Right lobe of liver (tissue), 6 donors: ENCODE measurements at regions not wholly inside any gene's neighbourhood (a gene's known extent, or its start where the extent isn't known, plus 50 kb on each side); places are given as distances from the start of the nearest gene placed in this dataset.

ENCODE experiments used
- ATAC-seq, 4 donors: fragments of 200-7000 bp; cut with Tn5 transposase; one replicate each; pipeline ENCODE4 v1.9.1; 2020; ENCODE audit warnings: mild to moderate bottlenecking in 4 of 4, moderate library complexity in 4 of 4
- DNase-seq, 3 donors: peaks; one replicate each; pipeline ENCODE4 v3.0.0-alpha.2; 2020
- H3K27ac ChIP-seq, 3 donors: fragments of 200-600 bp; one replicate each; pipeline ENCODE4 v1.8.0; 2022
- H3K27me3 ChIP-seq, 2 donors: fragments of 200-600 bp; one replicate each; pipeline ENCODE4 v1.8.0; 2022
- H3K36me3 ChIP-seq, 4 donors: fragments of 200-600 bp; sonication (generic) in 1 of 4; one replicate each; pipeline versions ENCODE4 v1.5.1 to v1.8.0; 2017 to 2022; ENCODE audit warnings: control low read depth in 1 of 4
- H3K4me1 ChIP-seq, 4 donors: fragments of 200-600 bp; sonication (generic) in 1 of 4; one replicate each; pipeline versions ENCODE4 v1.5.1 to v1.8.0; 2017 to 2022; ENCODE audit warnings: control low read depth in 1 of 4
- H3K4me3 ChIP-seq, 3 donors: fragments of 200-600 bp; one replicate each; pipeline ENCODE4 v1.8.0; 2022
- H3K9me3 ChIP-seq, 4 donors: fragments of 200-600 bp; sonication (generic) in 1 of 4; one replicate each; pipeline versions ENCODE4 v1.5.1 to v1.8.0; 2017 to 2022; ENCODE audit warnings: control low read depth in 1 of 4
- CTCF ChIP-seq, 4 donors: fragments of 200-600 bp in 3 of 4; fragments of 450-650 bp in 1 of 4; IDR thresholded peaks; one replicate each; pipeline versions ENCODE4 v1.5.1 to v1.8.0; 2016 to 2022; ENCODE audit warnings: antibody characterized with exemption in 4 of 4, mild to moderate bottlenecking in 2 of 4
- POLR2A ChIP-seq: fragments of 450-650 bp; IDR thresholded peaks from one replicate; pipeline ENCODE4 v1.6.1; 2017; ENCODE audit warnings: antibody characterized with exemption, mild to moderate bottlenecking
- WGBS: methylation state at CpG from one replicate; pipeline ENCODE4 v1.1.6; 2018; ENCODE audit warnings: low coverage, low lambda C conversion rate; ENCODE audit not compliant: insufficient coverage; ENCODE audit errors: missing lambda C conversion rate; 5-methylcytosine and 5-hydroxymethylcytosine counted together
- intact Hi-C, 2 donors: fragments of 100-400 bp; cut with DNase I; formaldehyde crosslinking; loops; one replicate each; pipeline versions ENCODE4 v1.11.2 to v1.14.1; 2022
- donor health status: DM: no; HTN: yes; CAD: no.
- donor health status: DM: no; HTN: no; CAD: no.
- donor health status: DM: no; HTN: no; CAD: no.
- donor health status: DM: no; HTN: yes; CAD: no.
- donor health status: DM: no; HTN: yes; CAD: no.

GRCh38 chr5:82850393-82850792 lies 226.8 kb downstream of the TMEM167A start:
- TF ChIP-seq POLR2A: no peak
- Histone ChIP-seq H3K27me3 (no peaks in the 10 kb centered on the region), H3K9me3 (no peaks in the 10 kb centered on the region), H3K27ac (no peak overlapping the region), H3K36me3 (no peaks in the 10 kb centered on the region), H3K4me1 (no peaks in the 10 kb centered on the region), H3K4me3 (no peak overlapping the region)
- no peak for ATAC-seq
- 83% methylated on average over 2 of the region's 2 CpGs for WGBS
- DNase-seq: no peak
- intact Hi-C loops: no loop called here

- no peak overlapping the region for H3K4me3 ChIP-seq
- TF ChIP-seq CTCF (IDR thresholded peaks at IDR 0.05) (no peak), POLR2A (no peak)
- H3K27me3 ChIP-seq: no peaks in the 10 kb centered on the region
- ATAC-seq: no peak
- no peaks in the 10 kb centered on the region for H3K9me3 ChIP-seq
- H3K27ac ChIP-seq: no peak overlapping the region
- no peaks in the 10 kb centered on the region for H3K36me3 ChIP-seq
- DNase-seq: no peak
- no peaks in the 10 kb centered on the region for H3K4me1 ChIP-seq
- intact Hi-C loops: no loop called here
These were observed 227.3 kb downstream of the TMEM167A start for GRCh38 chr5:82849885-82850284.

GRCh38 chr5:82847562-82847961 lies 229.6 kb downstream of the TMEM167A start:
- no peak for TF ChIP-seq CTCF (IDR thresholded peaks at IDR 0.05)
- no peak for TF ChIP-seq POLR2A
- no peak for ATAC-seq

GRCh38 chr5:82839881-82840280 lies 237.3 kb downstream of the TMEM167A start:
- Histone ChIP-seq H3K36me3 (no peaks in the 10 kb centered on the region), H3K4me1 (no peaks in the 10 kb centered on the region), H3K27ac (no peak overlapping the region), H3K4me3 (no peak overlapping the region), H3K9me3 (no peaks in the 10 kb centered on the region), H3K27me3 (no peaks in the 10 kb centered on the region)
- intact Hi-C loops: no loop called here
- ATAC-seq: no peak
- TF ChIP-seq POLR2A: no peak
- TF ChIP-seq CTCF (IDR thresholded peaks at IDR 0.05): no peak
- 66% methylated on average over 3 of the region's 3 CpGs for WGBS
- no peak for DNase-seq

More at GRCh38 chr5:82847562-82847961, 229.6 kb downstream of the TMEM167A start:
- DNase-seq: no peak
- H3K27ac ChIP-seq: no peak overlapping the region
- no peak overlapping the region for H3K4me3 ChIP-seq
- intact Hi-C loops: no loop called here
- H3K4me1 ChIP-seq: no peaks in the 10 kb centered on the region
- H3K27me3 ChIP-seq: no peaks in the 10 kb centered on the region
- H3K9me3 ChIP-seq: no peaks in the 10 kb centered on the region
- 86% methylated on average over 3 of the region's 5 CpGs for WGBS
- no peaks in the 10 kb centered on the region for H3K36me3 ChIP-seq

- no peaks in the 10 kb centered on the region for H3K36me3 ChIP-seq
- no peaks in the 10 kb centered on the region for H3K4me1 ChIP-seq
- no peaks in the 10 kb centered on the region for H3K27me3 ChIP-seq
- no peak for ATAC-seq
- no peak overlapping the region for H3K27ac ChIP-seq
- DNase-seq: no peak
- TF ChIP-seq CTCF (IDR thresholded peaks at IDR 0.05) (no peak), POLR2A (no peak)
- intact Hi-C loops: no loop called here
- H3K9me3 ChIP-seq: no peaks in the 10 kb centered on the region
- H3K4me3 ChIP-seq: no peak overlapping the region
These were observed 241.7 kb downstream of the TMEM167A start for GRCh38 chr5:82835488-82835887.
